ENCODE measurements at regions not wholly inside any gene's neighbourhood (a gene's known extent, or its start where the extent isn't known, plus 50 kb on each side); places are given as distances from the start of the nearest gene placed in this dataset.

GRCh38 chr4:112776535-112776934 lies 139.6 kb downstream of the LARP7 start:
- TF ChIP-seq POLR2A (IDR thresholded peaks at IDR 0.05; ENCODE audit: low read length) (no peak), GATA1 (IDR thresholded peaks at IDR 0.05; ENCODE audit: low read depth, low read length) (no peak)
